HCT116 (cell line): ENCODE measurements at regions not wholly inside any gene's neighbourhood (a gene's known extent, or its start where the extent isn't known, plus 50 kb on each side); places are given as distances from the start of the nearest gene placed in this dataset.

Experiments
- ATAC-seq: fragments of 200-7000 bp; cut with Tn5 transposase; 2 replicates; pipeline ENCODE4 v1.9.1; 2020; ENCODE audit warnings: mild to moderate bottlenecking, moderate library complexity
- BruUV-seq: library from RNA; stranded (reverse); fragments of 400-500 nt; replicated peaks from 2 replicates; lab custom pipeline; 2021; lab: Mats Ljungman, UMichigan
- CTCF ChIA-PET: fragments of 300-600 bp; sonication (Branson Sonifier 250); formaldehyde crosslinking; loops from one replicate; lab custom pipeline; 2021; ENCODE audit warnings: antibody characterized with exemption; lab: Charles Lee
- POLR2A ChIA-PET: fragments of 300-600, 350-600 bp; sonication (Branson Sonifier 250); formaldehyde crosslinking; loops from one replicate; lab custom pipeline; 2021; ENCODE audit warnings: antibody characterized with exemption; lab: Charles Lee
- RAD21 ChIA-PET, 2 experiments: fragments of 300-600 bp; sonication (Branson Sonifier 250); formaldehyde crosslinking; loops; one replicate each; lab custom pipeline; 2023; ENCODE audit warnings: low total read pairs in 2 of 2; ENCODE audit not compliant: uncharacterized antibody in 2 of 2, unreplicated experiment in 2 of 2, low non-redundant PET in 1 of 2; lab: Charles Lee
- DNase-seq: peaks from one replicate; pipeline ENCODE4 v3.0.0-alpha.2; 2010; ENCODE audit warnings: low read depth, low spot score
- H2AFZ ChIP-seq: fragments of 200-600 bp; shearing (Covaris generic), sonication (generic); 2 replicates; pipeline ENCODE4 v1.6.1; 2017; ENCODE audit warnings: low read depth, mixed run types, mixed read lengths, antibody characterized with exemption, low read length; ENCODE audit not compliant: poor library complexity, severe bottlenecking
- H3K27ac ChIP-seq: 2 replicates; pipeline ENCODE4 v1.5.1; 2012; ENCODE audit warnings: low read depth, low read length
- H3K27me3 ChIP-seq: fragments of 200-600 bp; sonication (generic); 2 replicates; pipeline ENCODE4 v1.6.1; 2016; ENCODE audit warnings: mixed run types, low read length, mixed read lengths; ENCODE audit not compliant: insufficient read depth
- H3K36me3 ChIP-seq, 2 experiments: fragments of 200-500 bp in 1 of 2; fragments of 200-600 bp in 1 of 2; sonication (Bioruptor generic) in 1 of 2; sonication (generic) in 1 of 2; 2 replicates each; pipeline versions ENCODE4 v1.5.1 to v1.6.1; 2014 to 2016; ENCODE audit warnings: low read length in 2 of 2, inconsistent platforms in 1 of 2, mixed read lengths in 1 of 2, mixed run types in 1 of 2; ENCODE audit not compliant: insufficient read depth in 2 of 2, control insufficient read depth in 1 of 2
- H3K4me1 ChIP-seq, 2 experiments: fragments of 200-600 bp in 1 of 2; sonication (generic) in 1 of 2; 2 replicates each; pipeline versions ENCODE4 v1.5.1 to v1.6.1; 2012 to 2017; ENCODE audit warnings: low read length in 2 of 2, inconsistent platforms in 1 of 2, mild to moderate bottlenecking in 1 of 2, mixed read lengths in 1 of 2, mixed run types in 1 of 2, moderate library complexity in 1 of 2; ENCODE audit not compliant: insufficient read depth in 2 of 2, control insufficient read depth in 1 of 2
- H3K4me2 ChIP-seq: fragments of 200-600 bp; sonication (generic); 2 replicates; pipeline ENCODE4 v1.6.1; 2017; ENCODE audit warnings: mixed run types, low read length, mixed read lengths
- H3K4me3 ChIP-seq, 2 experiments: fragments of 200-600 bp in 1 of 2; sonication (generic) in 1 of 2; replicated peaks in 1 of 2; 2 replicates each; pipeline ENCODE4 v1.5.1; 2011 to 2016; ENCODE audit warnings: low read length in 2 of 2, control low read depth in 1 of 2, low read depth in 1 of 2, mild to moderate bottlenecking in 1 of 2, mixed read lengths in 1 of 2, mixed run types in 1 of 2
- H3K79me2 ChIP-seq: fragments of 200-600 bp; sonication (generic); 2 replicates; pipeline ENCODE4 v1.6.1; 2017; ENCODE audit warnings: mild to moderate bottlenecking, mixed run types, low read length, moderate library complexity, mixed read lengths; ENCODE audit not compliant: insufficient read depth
- H3K9ac ChIP-seq: fragments of 200-600 bp; sonication (generic); 2 replicates; pipeline ENCODE4 v1.6.1; 2016; ENCODE audit warnings: low read length, mixed read lengths
- H3K9me2 ChIP-seq: fragments of 200-600 bp; sonication (generic), shearing (Covaris generic); 2 replicates; pipeline ENCODE4 v1.6.1; 2017; ENCODE audit warnings: mixed run types, mild to moderate bottlenecking, moderate library complexity; ENCODE audit not compliant: insufficient read depth
- H3K9me3 ChIP-seq, 2 experiments: fragments of 200-500 bp in 1 of 2; fragments of 200-600 bp in 1 of 2; sonication (Bioruptor generic) in 1 of 2; sonication (generic) in 1 of 2; 2 replicates each; pipeline ENCODE4 v1.6.1; 2014 to 2017; ENCODE audit warnings: low read length in 2 of 2, mixed read lengths in 2 of 2, inconsistent platforms in 1 of 2, low read depth in 1 of 2, mild to moderate bottlenecking in 1 of 2, mixed run types in 1 of 2, moderate library complexity in 1 of 2; ENCODE audit not compliant: control insufficient read depth in 1 of 2, insufficient read depth in 1 of 2
- H4K20me1 ChIP-seq: fragments of 200-600 bp; sonication (generic), shearing (Covaris generic); 2 replicates; pipeline ENCODE4 v1.6.1; 2017; ENCODE audit warnings: mixed run types, mild to moderate bottlenecking, moderate library complexity; ENCODE audit not compliant: insufficient read depth
- EGR1 ChIP-seq: IDR thresholded peaks from 2 replicates; pipeline ENCODE4 v1.6.1; 2012; ENCODE audit warnings: low read depth
- EZH2phosphoT487 ChIP-seq: fragments of 200-600 bp; IDR thresholded peaks from 2 replicates; pipeline ENCODE4 v1.6.1; 2018; ENCODE audit warnings: antibody characterized with exemption, borderline replicate concordance
- FOSL1 ChIP-seq: IDR thresholded peaks from 2 replicates; pipeline ENCODE4 v1.6.1; 2012; ENCODE audit warnings: low read depth
- JUND ChIP-seq: IDR thresholded peaks from 2 replicates; pipeline ENCODE4 v1.6.1; 2012
- POLR2A ChIP-seq: IDR thresholded peaks from 2 replicates; pipeline ENCODE4 v1.7.0; 2011; ENCODE audit warnings: borderline replicate concordance; ENCODE audit not compliant: insufficient read depth, insufficient read length; ENCODE audit errors: extremely low read depth
- intact Hi-C: fragments of 100-400 bp; cut with micrococcal nuclease; formaldehyde crosslinking; loops from 2 replicates; pipeline ENCODE4 v1.10.0; 2022
- TF ChIP-seq, protein P1 (sequence below), 3 experiments: fragments of 200-600 bp in 1 of 3; sonication (generic) in 1 of 3; IDR thresholded peaks in 2 of 3; conservative IDR thresholded peaks in 1 of 3; 2 replicates each; pipeline ENCODE4 v1.5.1; 2012 to 2017; ENCODE audit warnings: low read depth in 2 of 3, low read length in 2 of 3, antibody characterized with exemption in 1 of 3, borderline replicate concordance in 1 of 3, control low read depth in 1 of 3, mild to moderate bottlenecking in 1 of 3, mixed read lengths in 1 of 3, mixed run types in 1 of 3, moderate library complexity in 1 of 3; ENCODE audit not compliant: insufficient read depth in 1 of 3

DNA sequence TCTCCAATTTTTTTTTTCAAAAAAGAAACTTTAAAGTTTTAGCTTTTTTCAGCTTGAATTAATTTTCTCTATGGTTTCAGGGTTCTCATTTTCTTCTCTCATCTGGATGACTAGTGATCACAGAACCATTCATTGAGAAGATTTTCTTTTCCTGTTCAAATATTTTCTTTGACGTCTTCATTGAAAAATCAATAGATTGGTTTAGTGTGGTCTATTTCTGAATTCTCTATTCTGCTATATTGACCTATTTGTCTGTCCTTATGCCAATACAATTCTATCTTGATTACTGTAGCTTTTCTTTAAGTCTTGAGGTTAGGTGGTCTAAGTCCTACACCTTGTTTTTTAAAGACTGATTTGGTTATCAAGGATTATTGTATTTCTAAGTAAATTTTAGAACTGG is 150.2 kb upstream of the MAN1A1 start:
- DNase-seq (no peak), ATAC-seq (no peak)
- ChIA-PET CTCF (no interaction called here), RAD21 (no interaction called here), POLR2A (no interaction called here)
- no TSS peak for BruUV-seq
- intact Hi-C loops, result no loop called here
- Histone ChIP-seq H3K36me3 (no peaks in the 10 kb centered on the region), H3K9me3 (no peaks in the 10 kb centered on the region), H3K27ac (no peak overlapping the region), H2AFZ (no peak overlapping the region), H3K9ac (no peak overlapping the region), H3K79me2 (no peaks in the 10 kb centered on the region), H3K4me1 (no peaks in the 10 kb centered on the region), H3K9me2 (no peaks in the 10 kb centered on the region), H4K20me1 (no peaks in the 10 kb centered on the region), H3K4me2 (no peak overlapping the region), H3K27me3 (no peaks in the 10 kb centered on the region), H3K4me3 (no peak overlapping the region)
- TF ChIP-seq FOSL1 (no peak), POLR2A (no peak), EZH2phosphoT487 (no peak)
- TF ChIP-seq, protein P1, sequence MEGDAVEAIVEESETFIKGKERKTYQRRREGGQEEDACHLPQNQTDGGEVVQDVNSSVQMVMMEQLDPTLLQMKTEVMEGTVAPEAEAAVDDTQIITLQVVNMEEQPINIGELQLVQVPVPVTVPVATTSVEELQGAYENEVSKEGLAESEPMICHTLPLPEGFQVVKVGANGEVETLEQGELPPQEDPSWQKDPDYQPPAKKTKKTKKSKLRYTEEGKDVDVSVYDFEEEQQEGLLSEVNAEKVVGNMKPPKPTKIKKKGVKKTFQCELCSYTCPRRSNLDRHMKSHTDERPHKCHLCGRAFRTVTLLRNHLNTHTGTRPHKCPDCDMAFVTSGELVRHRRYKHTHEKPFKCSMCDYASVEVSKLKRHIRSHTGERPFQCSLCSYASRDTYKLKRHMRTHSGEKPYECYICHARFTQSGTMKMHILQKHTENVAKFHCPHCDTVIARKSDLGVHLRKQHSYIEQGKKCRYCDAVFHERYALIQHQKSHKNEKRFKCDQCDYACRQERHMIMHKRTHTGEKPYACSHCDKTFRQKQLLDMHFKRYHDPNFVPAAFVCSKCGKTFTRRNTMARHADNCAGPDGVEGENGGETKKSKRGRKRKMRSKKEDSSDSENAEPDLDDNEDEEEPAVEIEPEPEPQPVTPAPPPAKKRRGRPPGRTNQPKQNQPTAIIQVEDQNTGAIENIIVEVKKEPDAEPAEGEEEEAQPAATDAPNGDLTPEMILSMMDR (IDR thresholded peaks at IDR 0.05 in 2 of 3, conservative IDR thresholded peaks at IDR 0.05 in 1 of 3; ENCODE audit: borderline replicate concordance in 1 of 3, insufficient read depth in 1 of 3, low read depth in 2 of 3, low read length in 2 of 3), result no peak

- H3K4me2 ChIP-seq, result no peak overlapping the region
- H3K4me3 ChIP-seq, result no peak overlapping the region
- no peak for DNase-seq
- POLR2A ChIA-PET, result no interaction called here
- no TSS peak for BruUV-seq
- no peaks in the 10 kb centered on the region for H3K79me2 ChIP-seq
- H3K27me3 ChIP-seq, result no peaks in the 10 kb centered on the region
- intact Hi-C loops, result no loop called here
- TF ChIP-seq POLR2A (no peak), EGR1 (no peak), JUND (no peak)
- CTCF ChIA-PET, result no interaction called here
- H2AFZ ChIP-seq, result no peak overlapping the region
- H3K4me1 ChIP-seq, result no peaks in the 10 kb centered on the region
- no peaks in the 10 kb centered on the region for H3K9me2 ChIP-seq
- H3K36me3 ChIP-seq, result no peaks in the 10 kb centered on the region
- H4K20me1 ChIP-seq, result no peaks in the 10 kb centered on the region
- H3K9me3 ChIP-seq, result no peaks in the 10 kb centered on the region
- no peak overlapping the region for H3K9ac ChIP-seq
- no peak for ATAC-seq
- RAD21 ChIA-PET, result no interaction called here
- no peak overlapping the region for H3K27ac ChIP-seq
Observed at GRCh38 chr6:119497988-119498727, 148.6 kb upstream of the MAN1A1 start.
